ENCODE measurements at regions not wholly inside any gene's neighbourhood (a gene's known extent, or its start where the extent isn't known, plus 50 kb on each side); places are given as distances from the start of the nearest gene placed in this dataset.

- DNase-seq (ENCODE audit: low read depth) = peak; percentile 61
- no peak overlapping the region for H3K4me3 ChIP-seq (replicated peaks; ENCODE audit: low read depth, low read length)
- no peak for TF ChIP-seq CTCF (IDR thresholded peaks at IDR 0.05; ENCODE audit: low read length, missing control alignments)
These were observed 481.7 kb upstream of the TGFBR2 start for GRCh38 chr3:30124435-30125370.

DNA sequence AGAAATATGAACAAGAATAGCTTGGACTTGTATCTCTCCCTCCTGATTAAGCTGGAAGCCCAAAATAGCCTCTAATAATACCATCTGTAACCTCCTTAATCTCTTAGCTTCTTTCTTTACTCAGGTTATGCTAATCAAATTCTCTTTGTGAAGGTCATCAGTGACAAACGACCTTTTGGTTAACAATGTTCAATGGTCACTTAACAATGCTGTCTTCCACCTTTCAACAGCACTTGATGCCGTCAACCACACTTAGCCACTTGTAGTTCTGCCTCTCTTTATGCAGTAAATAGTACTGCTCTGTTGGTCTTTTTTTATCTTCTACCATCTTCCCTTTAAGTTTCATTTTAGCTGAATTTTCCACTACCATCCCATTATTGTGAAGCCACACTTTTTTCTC is 476.6 kb upstream of the TGFBR2 start:
- TF ChIP-seq CTCF (IDR thresholded peaks at IDR 0.05; ENCODE audit: low read length, missing control alignments) = no peak
- no peak for DNase-seq (ENCODE audit: low read depth)
- H3K4me3 ChIP-seq (replicated peaks; ENCODE audit: low read depth, low read length) = no peak overlapping the region

DNA sequence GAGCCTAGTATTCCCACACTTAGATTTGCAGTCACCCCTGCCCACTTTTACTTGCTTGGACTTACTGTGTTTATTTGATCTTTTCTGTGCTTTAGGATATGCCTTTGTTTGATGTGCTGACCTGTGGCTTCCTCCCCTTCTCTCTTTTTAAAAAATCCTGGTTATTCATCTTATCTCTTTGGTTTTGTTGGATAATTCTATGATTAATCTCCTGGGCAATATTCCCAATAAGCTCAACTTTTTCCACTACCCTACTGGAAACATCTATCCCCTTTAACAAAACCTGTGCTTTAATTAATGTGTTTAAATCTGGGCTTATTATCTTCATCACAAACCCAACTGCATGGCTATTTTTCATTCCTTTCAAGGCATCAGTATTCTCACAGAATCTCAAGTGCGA is 476.0 kb upstream of the TGFBR2 start:
- no peak for TF ChIP-seq CTCF (IDR thresholded peaks at IDR 0.05; ENCODE audit: low read length, missing control alignments)
- no peak for DNase-seq (ENCODE audit: low read depth)
- no peak overlapping the region for H3K4me3 ChIP-seq (replicated peaks; ENCODE audit: low read depth, low read length)

GRCh38 chr3:30131191-30131590 is 475.2 kb upstream of the TGFBR2 start:
- no peak for DNase-seq (ENCODE audit: low read depth)
- no peak overlapping the region for H3K4me3 ChIP-seq (replicated peaks; ENCODE audit: low read depth, low read length)
- no peak for TF ChIP-seq CTCF (IDR thresholded peaks at IDR 0.05; ENCODE audit: low read length, missing control alignments)

DNA sequence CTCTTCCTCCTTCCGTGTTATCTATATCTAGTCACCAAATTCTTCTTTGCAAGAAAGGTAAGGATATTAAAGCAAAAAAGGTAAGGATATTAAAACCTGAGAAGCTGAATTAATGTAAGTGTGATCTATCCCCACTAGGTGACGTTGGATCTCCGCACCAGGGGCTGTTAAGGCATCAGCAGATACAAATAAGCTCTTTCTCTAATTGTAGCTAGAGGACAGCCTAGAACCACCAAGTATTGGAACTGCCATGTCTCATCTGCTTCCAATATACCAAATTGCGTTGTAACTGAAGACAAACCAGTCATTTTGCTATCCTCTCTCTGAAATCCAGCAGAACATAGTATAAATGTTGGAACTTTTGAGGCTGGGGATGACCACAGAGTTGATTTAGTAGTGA is 471.2 kb upstream of the TGFBR2 start:
- peak; percentile 29 for DNase-seq (ENCODE audit: low read depth)
- TF ChIP-seq CTCF (IDR thresholded peaks at IDR 0.05; ENCODE audit: low read length, missing control alignments) = peak; percentile 19
- H3K4me3 ChIP-seq (replicated peaks; ENCODE audit: low read depth, low read length) = no peak overlapping the region

- no peak overlapping the region for H3K4me3 ChIP-seq (replicated peaks; ENCODE audit: low read depth, low read length)
- no peak for TF ChIP-seq CTCF (IDR thresholded peaks at IDR 0.05; ENCODE audit: low read length, missing control alignments)
- no peak for DNase-seq (ENCODE audit: low read depth)
These were observed 467.1 kb upstream of the TGFBR2 start for GRCh38 chr3:30139283-30139682.
